IMR-90 (cell line): ENCODE measurements at regions not wholly inside any gene's neighbourhood (a gene's known extent, or its start where the extent isn't known, plus 50 kb on each side); places are given as distances from the start of the nearest gene placed in this dataset.

Experiments used
- ATAC-seq: fragments of 200-7000 bp; cut with Tn5 transposase; 2 replicates; pipeline ENCODE4 v1.9.1; 2020; ENCODE audit warnings: low read depth, mild to moderate bottlenecking, moderate library complexity
- BruUV-seq: library from RNA; stranded (reverse); fragments of 400-500 nt; replicated peaks from 2 replicates; lab custom pipeline; 2021; lab: Mats Ljungman, UMichigan
- CTCF ChIA-PET: fragments of 300-600 bp; formaldehyde crosslinking; extraction: SDS; loops from one replicate; lab custom pipeline; 2021; ENCODE audit warnings: antibody characterized with exemption; lab: Yijun Ruan, JAX
- POLR2A ChIA-PET: fragments of 300-600 bp; sonication (Branson Sonifier 250); formaldehyde crosslinking; loops from one replicate; lab custom pipeline; 2022; ENCODE audit warnings: antibody characterized with exemption; ENCODE audit not compliant: unreplicated experiment; lab: Charles Lee
- DNase-seq: peaks from one replicate; pipeline ENCODE4 v3.0.0; 2013
- H2AFZ ChIP-seq: replicated peaks from 2 replicates; pipeline ENCODE3; 2013; ENCODE audit warnings: low read length, mild to moderate bottlenecking; ENCODE audit not compliant: poor library complexity
- H2AK5ac ChIP-seq: 2 replicates; pipeline ENCODE4 v1.6.1; 2013; ENCODE audit warnings: low read depth, low read length, inconsistent platforms
- H2AK9ac ChIP-seq: replicated peaks from 2 replicates; pipeline ENCODE3; 2013; ENCODE audit warnings: mild to moderate bottlenecking, low read depth, low read length, moderate library complexity; ENCODE audit not compliant: poor library complexity
- H2BK120ac ChIP-seq: 2 replicates; pipeline ENCODE4 v1.6.1; 2013; ENCODE audit warnings: low read depth, low read length, inconsistent platforms
- H2BK15ac ChIP-seq: 3 replicates; pipeline ENCODE4 v1.6.1; 2013; ENCODE audit warnings: low read depth, low read length, inconsistent platforms
- H2BK20ac ChIP-seq: 2 replicates; pipeline ENCODE4 v1.6.1; 2013; ENCODE audit warnings: low read depth, mild to moderate bottlenecking, inconsistent platforms, low read length, moderate library complexity
- H2BK5ac ChIP-seq: 2 replicates; pipeline ENCODE4 v1.6.1; 2013; ENCODE audit warnings: mild to moderate bottlenecking, low read depth, low read length, inconsistent platforms; ENCODE audit not compliant: poor library complexity, severe bottlenecking
- H3K14ac ChIP-seq: replicated peaks from 2 replicates; pipeline ENCODE4 v1.6.1; 2013; ENCODE audit warnings: low read depth, low read length, inconsistent platforms
- H3K18ac ChIP-seq: 2 replicates; pipeline ENCODE4 v1.6.1; 2013; ENCODE audit warnings: low read depth, low read length, control low read depth
- H3K23ac ChIP-seq: 2 replicates; pipeline ENCODE4 v1.6.1; 2013; ENCODE audit warnings: low read depth, low read length, inconsistent platforms
- H3K27ac ChIP-seq: 2 replicates; pipeline ENCODE4 v1.5.1; 2013; ENCODE audit warnings: mild to moderate bottlenecking, control low read depth, low read length; ENCODE audit not compliant: insufficient read depth
- H3K27me3 ChIP-seq: 2 replicates; pipeline ENCODE4 v1.6.1; 2013; ENCODE audit warnings: low read length; ENCODE audit not compliant: control insufficient read depth, insufficient read depth
- H3K36me3 ChIP-seq: 2 replicates; pipeline ENCODE4 v1.6.1; 2013; ENCODE audit warnings: low read length, mixed read lengths; ENCODE audit not compliant: control insufficient read depth, insufficient read depth
- H3K4ac ChIP-seq: 2 replicates; pipeline ENCODE4 v1.6.1; 2013; ENCODE audit warnings: low read depth, low read length, inconsistent platforms
- H3K4me1 ChIP-seq: 2 replicates; pipeline ENCODE4 v1.6.1; 2013; ENCODE audit warnings: low read length, mixed read lengths; ENCODE audit not compliant: control insufficient read depth, insufficient read depth
- H3K4me2 ChIP-seq: 2 replicates; pipeline ENCODE4 v1.6.1; 2013; ENCODE audit warnings: low read depth, mild to moderate bottlenecking, control low read depth, low read length, moderate library complexity
- H3K4me3 ChIP-seq: 2 replicates; pipeline ENCODE4 v1.5.1; 2013; ENCODE audit warnings: low read depth, mild to moderate bottlenecking, control low read depth, low read length, moderate library complexity; ENCODE audit not compliant: insufficient read depth
- H3K56ac ChIP-seq: 2 replicates; pipeline ENCODE4 v1.6.1; 2013; ENCODE audit warnings: low read length, inconsistent platforms; ENCODE audit not compliant: insufficient read depth; ENCODE audit errors: extremely low read depth
- H3K79me1 ChIP-seq, 2 experiments: 2 replicates each; pipeline ENCODE4 v1.6.1; 2013; ENCODE audit warnings: low read length in 2 of 2, inconsistent platforms in 1 of 2, low read depth in 1 of 2
- H3K9ac ChIP-seq: 2 replicates; pipeline ENCODE4 v1.6.1; 2013; ENCODE audit warnings: low read depth, low read length, control low read depth
- H3K9me1 ChIP-seq: 2 replicates; pipeline ENCODE4 v1.6.1; 2013; ENCODE audit warnings: low read length, inconsistent platforms; ENCODE audit not compliant: insufficient read depth
- H3K9me3 ChIP-seq: 2 replicates; pipeline ENCODE4 v1.6.1; 2013; ENCODE audit warnings: low read length; ENCODE audit not compliant: control insufficient read depth, insufficient read depth
- H4K20me1 ChIP-seq: 2 replicates; pipeline ENCODE4 v1.6.1; 2013; ENCODE audit warnings: low read length, inconsistent platforms; ENCODE audit not compliant: insufficient read depth
- H4K5ac ChIP-seq: 2 replicates; pipeline ENCODE4 v1.6.1; 2013; ENCODE audit warnings: mild to moderate bottlenecking, low read depth, low read length, control low read depth
- H4K8ac ChIP-seq, 2 experiments: 2 replicates each; pipeline ENCODE4 v1.6.1; 2013; ENCODE audit warnings: low read depth in 2 of 2, low read length in 2 of 2, control low read depth in 1 of 2, inconsistent platforms in 1 of 2
- H4K91ac ChIP-seq: 2 replicates; pipeline ENCODE4 v1.6.1; 2013; ENCODE audit warnings: low read depth, low read length, inconsistent platforms; ENCODE audit not compliant: insufficient read depth
- BHLHE40 ChIP-seq: fragments of 150-350 bp; IDR thresholded peaks from 2 replicates; pipeline ENCODE4 v1.6.1; 2016; ENCODE audit warnings: mild to moderate bottlenecking, low read depth, low read length
- CEBPB ChIP-seq: IDR thresholded peaks from 2 replicates; pipeline ENCODE4 v1.6.1; 2012; ENCODE audit warnings: low read depth, low read length, improper control_type of control experiment
- CHD1 ChIP-seq: IDR thresholded peaks from 2 replicates; pipeline ENCODE4 v1.6.1; 2012; ENCODE audit warnings: low read depth, low read length, improper control_type of control experiment
- CTCF ChIP-seq: conservative IDR thresholded peaks from 2 replicates; pipeline ENCODE4 v1.5.1; 2012; ENCODE audit warnings: mild to moderate bottlenecking, low read depth, low read length, improper control_type of control experiment
- ELK1 ChIP-seq: fragments of 150-350 bp; IDR thresholded peaks from 2 replicates; pipeline ENCODE4 v1.6.1; 2016; ENCODE audit warnings: low read depth, mild to moderate bottlenecking, low read length, moderate library complexity, borderline replicate concordance
- FOS ChIP-seq: fragments of 150-350 bp; IDR thresholded peaks from 2 replicates; pipeline ENCODE4 v1.6.1; 2016; ENCODE audit warnings: low read depth, low read length
- MAFK ChIP-seq: IDR thresholded peaks from 2 replicates; pipeline ENCODE4 v1.6.1; 2012; ENCODE audit warnings: low read depth, low read length, improper control_type of control experiment
- MAZ ChIP-seq: IDR thresholded peaks from 2 replicates; pipeline ENCODE4 v1.6.1; 2012; ENCODE audit warnings: low read depth, mild to moderate bottlenecking, low read length, improper control_type of control experiment, moderate library complexity, borderline replicate concordance
- MXI1 ChIP-seq: IDR thresholded peaks from 2 replicates; pipeline ENCODE4 v1.6.1; 2012; ENCODE audit warnings: low read depth, mild to moderate bottlenecking, low read length, moderate library complexity, borderline replicate concordance
- NFE2L2 ChIP-seq: fragments of 150-350 bp; IDR thresholded peaks from 2 replicates; pipeline ENCODE4 v1.6.1; 2016; ENCODE audit warnings: low read depth, mild to moderate bottlenecking, low read length
- POLR2A ChIP-seq: IDR thresholded peaks from 2 replicates; pipeline ENCODE4 v1.6.1; 2012; ENCODE audit warnings: mild to moderate bottlenecking, low read depth, low read length
- RAD21 ChIP-seq: IDR thresholded peaks from 2 replicates; pipeline ENCODE4 v1.6.1; 2012; ENCODE audit warnings: low read length, improper control_type of control experiment
- RCOR1 ChIP-seq: IDR thresholded peaks from 2 replicates; pipeline ENCODE4 v1.6.1; 2012; ENCODE audit warnings: mild to moderate bottlenecking, low read length, improper control_type of control experiment; ENCODE audit not compliant: insufficient replicate concordance
- RFX5 ChIP-seq: IDR thresholded peaks from 2 replicates; pipeline ENCODE4 v1.8.0; 2012; ENCODE audit warnings: low read depth, mild to moderate bottlenecking, low read length, moderate library complexity
- SMC3 ChIP-seq: fragments of 150-350 bp; IDR thresholded peaks from 2 replicates; pipeline ENCODE4 v1.6.1; 2016; ENCODE audit warnings: low read depth, mild to moderate bottlenecking, antibody characterized with exemption, low read length, moderate library complexity
- USF2 ChIP-seq: fragments of 150-350 bp; IDR thresholded peaks from 2 replicates; pipeline ENCODE4 v1.6.1; 2017; ENCODE audit warnings: mild to moderate bottlenecking, antibody characterized with exemption, low read length, low read depth
- WGBS, 2 experiments: methylation state at CpG; one replicate each; pipeline versions ENCODE4 v1.1.5 to v1.1.7; 2013; ENCODE audit warnings: missing lambda C conversion rate in 2 of 2; ENCODE audit not compliant: insufficient read length in 1 of 2; ENCODE audit errors: extremely low coverage in 2 of 2; 5-methylcytosine and 5-hydroxymethylcytosine counted together
- dilution Hi-C: fragments of 300-500 bp; cut with HindIII; formaldehyde crosslinking; loops from one replicate; pipeline ENCODE4 v1.14.3; 2018; ENCODE audit warnings: low sequenced_read_pairs; ENCODE audit not compliant: unreplicated experiment
- in situ Hi-C: fragments of 300-500 bp; cut with MboI; formaldehyde crosslinking; loops from 3 replicates; pipeline ENCODE4 v1.14.3; 2019; ENCODE audit warnings: low sequenced_read_pairs, inconsistent platforms, mixed read lengths
- intact Hi-C: fragments of 100-400 bp; cut with micrococcal nuclease; formaldehyde crosslinking; loops from 2 replicates; pipeline ENCODE4 v1.10.0; 2022

GRCh38 chr13:77477299-77477848 lies 58.1 kb upstream of the SCEL start:
- Histone ChIP-seq H3K9me1 (no peaks in the 10 kb centered on the region), H3K4me2 (no peak overlapping the region), H4K91ac (no peak overlapping the region), H3K9ac (no peak overlapping the region), H4K5ac (no peak overlapping the region), H2AFZ (no peak overlapping the region), H3K9me3 (no peaks in the 10 kb centered on the region), H3K4me3 (no peak overlapping the region), H2BK120ac (no peak overlapping the region), H4K8ac (no peak overlapping the region), H3K56ac (no peak overlapping the region), H2AK9ac (no peak overlapping the region), H3K79me1 (no peaks in the 10 kb centered on the region), H3K4me1 (no peaks in the 10 kb centered on the region), H3K36me3 (no peaks in the 10 kb centered on the region), H2AK5ac (no peak overlapping the region), H3K14ac (no peak overlapping the region), H2BK5ac (no peak overlapping the region), H3K4ac (no peak overlapping the region), H3K27ac (no peak overlapping the region), H3K23ac (no peak overlapping the region), H2BK15ac (no peak overlapping the region), H3K27me3 (peaks cover 2% of the 10 kb centered on the region; the same call in 1 of the 2 replicates), H2BK20ac (no peak overlapping the region), H3K18ac (no peak overlapping the region), H4K20me1 (no peaks in the 10 kb centered on the region)
- no CpG with 5 or more reads among the region's 3 CpGs for WGBS, 2 experiments
- no TSS peak for BruUV-seq
- dilution Hi-C loops (no loop called here), intact Hi-C loops (loop anchor here (5.0 kb wide), 1 partner anchor 205 kb away; no protein-coding TSS in a partner anchor), in situ Hi-C loops (no loop called here)
- TF ChIP-seq BHLHE40 (no peak), USF2 (no peak), CEBPB (no peak), POLR2A (no peak), RCOR1 (no peak), ELK1 (no peak), CHD1 (no peak), NFE2L2 (no peak), RFX5 (no peak), FOS (no peak), CTCF (no peak), MXI1 (no peak), SMC3 (no peak), MAFK (no peak), MAZ (no peak), RAD21 (no peak)
- no peak for ATAC-seq
- ChIA-PET CTCF (interaction anchor here (0.5 to 2.2 kb wide), 7 partner anchors 12 to 809 kb away, joined by 3 to 8 read pairs (median 4); partner anchors contain the start of gene MYCBP2), POLR2A (no interaction called here)
- DNase-seq: no peak
